Thyroid gland (tissue), 4 donors: ENCODE measurements at regions not wholly inside any gene's neighbourhood (a gene's known extent, or its start where the extent isn't known, plus 50 kb on each side); places are given as distances from the start of the nearest gene placed in this dataset.

ENCODE experiments used
- DNase-seq, 2 donors: peaks; one replicate each; pipeline ENCODE4 v3.0.0-alpha.2; 2019
- H3K27ac ChIP-seq, 3 donors: fragments of 200-600 bp; sonication (generic); 1 replicate in 2 of 3; 2 replicates in 1 of 3; pipeline ENCODE4 v1.5.1; 2016 to 2019; ENCODE audit warnings: mild to moderate bottlenecking in 1 of 3, moderate library complexity in 1 of 3
- H3K27me3 ChIP-seq: fragments of 200-600 bp; sonication (generic); one replicate; pipeline ENCODE4 v1.5.1; 2019
- H3K36me3 ChIP-seq, 2 donors: fragments of 200-600 bp; sonication (generic); one replicate each; pipeline ENCODE4 v1.5.1; 2016 to 2019
- H3K4me1 ChIP-seq, 2 donors: fragments of 200-600 bp; sonication (generic); one replicate each; pipeline ENCODE4 v1.5.1; 2017 to 2019
- H3K4me3 ChIP-seq, 3 donors: fragments of 200-600 bp; sonication (generic); replicated peaks in 1 of 3; 1 replicate in 2 of 3; 2 replicates in 1 of 3; pipeline ENCODE4 v1.5.1; 2016; ENCODE audit warnings: mild to moderate bottlenecking in 1 of 3
- H3K9me3 ChIP-seq: fragments of 200-600 bp; sonication (generic); one replicate; pipeline ENCODE4 v1.5.1; 2017
- CTCF ChIP-seq, 6 experiments: fragments of 200-600 bp in 3 of 6; fragments of 450-650 bp in 3 of 6; sonication (generic) in 3 of 6; IDR thresholded peaks; one replicate each; pipeline ENCODE4 v1.5.1; 2016 to 2019; ENCODE audit warnings: antibody characterized with exemption in 6 of 6, mild to moderate bottlenecking in 2 of 6, inconsistent platforms in 1 of 6, moderate library complexity in 1 of 6
- POLR2A ChIP-seq, 2 donors: fragments of 450-650 bp; IDR thresholded peaks; one replicate each; pipeline ENCODE4 v1.6.1; 2017; ENCODE audit warnings: antibody characterized with exemption in 2 of 2, mild to moderate bottlenecking in 2 of 2, moderate library complexity in 1 of 2
- WGBS, 2 donors: methylation state at CpG; one replicate each; pipeline ENCODE4 v1.1.5; 2017; 5-methylcytosine and 5-hydroxymethylcytosine counted together
- intact Hi-C: fragments of 100-400 bp; cut with DNase I; formaldehyde crosslinking; loops from one replicate; pipeline ENCODE4 v1.15.1; 2023

- peaks cover 0 to 1% of the 10 kb centered on the region in 2 donors for H3K4me1 ChIP-seq
- 90 to 91% methylated on average over 2 of the region's 2 CpGs for WGBS, 2 donors
- H3K27me3 ChIP-seq, result no peaks in the 10 kb centered on the region
- no peak overlapping the region for H3K4me3 ChIP-seq
- intact Hi-C loops, result no loop called here
- H3K9me3 ChIP-seq, result no peaks in the 10 kb centered on the region
- H3K36me3 ChIP-seq, result no peaks in the 10 kb centered on the region
- H3K27ac ChIP-seq, result no peak overlapping the region
- DNase-seq, result no peak
- TF ChIP-seq CTCF (IDR thresholded peaks at IDR 0.05), result no peak
- TF ChIP-seq POLR2A (IDR thresholded peaks at IDR 0.05), result no peak
Measured at GRCh38 chr6:44036196-44036595, 91.1 kb downstream of the MRPL14 start.

GRCh38 chr6:44035621-44036020 is 91.6 kb downstream of the MRPL14 start:
- H3K4me1 ChIP-seq, result no peaks in the 10 kb centered on the region
- 70 to 82% methylated on average over 3 of the region's 3 CpGs for WGBS, 2 donors
- no peak for DNase-seq
- H3K36me3 ChIP-seq, result no peaks in the 10 kb centered on the region
- intact Hi-C loops, result no loop called here
- no peaks in the 10 kb centered on the region for H3K27me3 ChIP-seq
- H3K9me3 ChIP-seq, result no peaks in the 10 kb centered on the region
- no peak overlapping the region for H3K27ac ChIP-seq
- H3K4me3 ChIP-seq, result no peak overlapping the region
- TF ChIP-seq CTCF (IDR thresholded peaks at IDR 0.05), result no peak

DNA sequence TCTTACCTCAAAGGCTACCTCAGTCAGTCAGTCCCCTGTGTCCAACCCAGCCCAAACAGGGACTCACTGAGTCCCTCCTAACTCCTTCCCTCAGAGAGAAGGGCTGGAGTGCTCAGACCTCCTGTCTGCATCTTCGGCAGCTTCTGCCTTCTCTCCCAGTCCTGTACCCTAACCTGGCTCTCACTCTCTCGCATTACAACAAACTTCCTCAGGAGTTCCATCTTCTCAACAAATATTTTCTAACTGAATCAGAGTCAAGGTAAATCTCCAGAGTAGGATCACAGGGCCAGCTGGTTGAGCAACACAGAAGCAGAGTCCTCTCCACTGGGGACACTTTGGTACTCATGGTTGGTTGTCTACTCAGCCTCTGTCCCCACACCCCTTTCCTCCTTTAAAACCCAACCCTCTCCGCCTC is 92.3 kb downstream of the MRPL14 start:
- Histone ChIP-seq H3K9me3 (no peaks in the 10 kb centered on the region), H3K27me3 (no peaks in the 10 kb centered on the region), H3K36me3 (no peaks in the 10 kb centered on the region), H3K4me3 (no peak overlapping the region), H3K27ac (no peak overlapping the region), H3K4me1 (no peaks in the 10 kb centered on the region)
- intact Hi-C loops, result no loop called here
- DNase-seq, result no peak
- no peak for TF ChIP-seq CTCF (IDR thresholded peaks at IDR 0.05)
- no peak for TF ChIP-seq POLR2A (IDR thresholded peaks at IDR 0.05)
- 87 to 97% methylated on average over 3 of the region's 3 CpGs for WGBS, 2 donors

DNA sequence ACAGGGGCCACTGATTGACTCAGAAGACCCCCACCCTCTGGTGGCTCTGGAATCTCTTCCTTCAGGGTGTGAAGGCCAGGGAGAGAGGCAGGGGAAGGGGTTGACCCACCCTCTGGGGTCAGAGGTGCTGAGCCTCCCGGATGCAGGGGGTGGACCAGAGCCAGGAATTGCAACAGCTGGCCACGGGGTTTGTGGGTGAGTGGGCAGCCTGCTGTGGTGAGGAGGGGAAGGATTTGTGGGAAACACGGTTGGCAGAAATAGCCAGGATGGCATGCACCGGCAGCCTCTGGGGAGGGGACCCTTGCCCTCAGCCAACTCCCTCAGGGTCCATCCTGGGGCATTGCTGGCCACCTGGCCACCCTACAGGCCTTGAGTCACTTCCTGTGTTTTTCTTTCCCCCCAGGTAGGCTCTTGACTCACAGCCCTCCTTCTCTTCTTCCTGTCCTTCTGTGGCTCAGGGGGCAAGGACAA is 92.8 kb downstream of the MRPL14 start:
- Histone ChIP-seq H3K27me3 (no peaks in the 10 kb centered on the region), H3K4me3 (no peak overlapping the region), H3K36me3 (no peaks in the 10 kb centered on the region), H3K9me3 (no peaks in the 10 kb centered on the region), H3K4me1 (no peaks in the 10 kb centered on the region), H3K27ac (no peak overlapping the region)
- WGBS, 2 donors, result 68 to 69% methylated on average over 4 of the region's 4 CpGs
- no peak for TF ChIP-seq POLR2A (IDR thresholded peaks at IDR 0.05)
- no peak for TF ChIP-seq CTCF (IDR thresholded peaks at IDR 0.05)
- no peak for DNase-seq
- intact Hi-C loops, result no loop called here

- Histone ChIP-seq H3K4me1 (no peaks in the 10 kb centered on the region), H3K36me3 (no peaks in the 10 kb centered on the region), H3K9me3 (no peaks in the 10 kb centered on the region), H3K27me3 (no peaks in the 10 kb centered on the region), H3K4me3 (no peak overlapping the region), H3K27ac (no peak overlapping the region)
- no peak for TF ChIP-seq CTCF (IDR thresholded peaks at IDR 0.05)
- TF ChIP-seq POLR2A (IDR thresholded peaks at IDR 0.05), result no peak
- DNase-seq, result no peak
- 82 to 84% methylated on average over 7 of the region's 7 CpGs for whole genome bisulfite sequencing, 2 donors
- intact Hi-C loops, result no loop called here
Measured at GRCh38 chr6:44030812-44031454, 96.3 kb downstream of the MRPL14 start.
